ENCODE measurements at regions not wholly inside any gene's neighbourhood (a gene's known extent, or its start where the extent isn't known, plus 50 kb on each side); places are given as distances from the start of the nearest gene placed in this dataset.
A peak's percentile ranks its signal among the peaks of the same experiment; 100 is the strongest.

DNA sequence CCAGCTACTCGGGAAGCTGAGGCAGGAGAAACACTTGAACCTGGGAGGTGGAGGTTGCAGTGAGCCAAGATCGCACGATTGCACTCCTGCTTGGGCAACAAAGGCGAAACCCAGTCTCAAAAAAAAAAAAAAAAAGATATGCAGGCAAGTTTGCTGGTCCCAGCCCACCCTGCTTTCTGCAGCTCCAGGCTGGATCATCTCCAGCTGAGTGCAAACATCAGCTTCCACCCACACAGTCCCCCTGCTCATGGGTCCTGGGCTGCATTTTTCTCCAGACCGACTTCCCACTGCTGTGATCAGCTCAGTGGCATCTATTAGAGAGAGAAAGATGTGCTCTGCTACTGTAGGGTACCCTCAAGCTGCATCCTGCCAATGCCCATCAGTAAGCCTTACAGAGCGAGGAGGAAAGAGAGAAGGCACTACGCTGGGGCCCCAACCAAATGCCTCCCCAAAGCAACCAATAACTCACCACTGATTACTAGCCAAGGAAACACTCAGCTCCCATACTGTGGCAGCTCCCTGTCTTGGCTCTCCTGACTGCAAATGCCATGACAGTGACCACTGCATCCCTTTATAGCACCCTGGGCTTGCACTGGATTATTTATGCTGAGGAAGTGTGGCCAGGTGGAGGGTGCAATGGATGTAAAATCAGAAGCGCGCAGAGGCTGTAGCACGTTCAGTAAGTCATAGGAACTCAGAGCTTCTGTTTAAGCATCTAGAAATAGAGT is 170.9 kb upstream of the ZNF507 start:
- Histone ChIP-seq H3K9me3 (replicated peaks; ENCODE audit: control insufficient read depth, low read depth, low read length) (no peaks in the 10 kb centered on the region), H3K4me3 (ENCODE audit: low read length) (no peak overlapping the region), H3K4me1 (ENCODE audit: control insufficient read depth, insufficient read depth, low read length) (no peaks in the 10 kb centered on the region), H3K27ac (ENCODE audit: low read length) (no peak overlapping the region), H3K27me3 (ENCODE audit: control insufficient read depth, insufficient read depth, low read length) (no peaks in the 10 kb centered on the region), H3K36me3 (ENCODE audit: control insufficient read depth, insufficient read depth, low read length) (no peaks in the 10 kb centered on the region)
- DNase-seq = peak; percentile 13
- 82% methylated on average over 7 of the region's 10 CpGs for WGBS (ENCODE audit: insufficient coverage)

- Histone ChIP-seq H3K36me3 (ENCODE audit: control insufficient read depth, insufficient read depth, low read length) (no peaks in the 10 kb centered on the region), H3K9me3 (replicated peaks; ENCODE audit: control insufficient read depth, low read depth, low read length) (no peaks in the 10 kb centered on the region), H3K4me1 (ENCODE audit: control insufficient read depth, insufficient read depth, low read length) (no peaks in the 10 kb centered on the region), H3K27me3 (ENCODE audit: control insufficient read depth, insufficient read depth, low read length) (no peaks in the 10 kb centered on the region), H3K27ac (ENCODE audit: low read length) (no peak overlapping the region), H3K4me3 (ENCODE audit: low read length) (no peak overlapping the region)
- no peak for DNase-seq
- whole genome bisulfite sequencing (ENCODE audit: insufficient coverage) = 64% methylated on average over 3 of the region's 5 CpGs
These were observed 168.8 kb upstream of the ZNF507 start for GRCh38 chr19:32176591-32176990.

DNA sequence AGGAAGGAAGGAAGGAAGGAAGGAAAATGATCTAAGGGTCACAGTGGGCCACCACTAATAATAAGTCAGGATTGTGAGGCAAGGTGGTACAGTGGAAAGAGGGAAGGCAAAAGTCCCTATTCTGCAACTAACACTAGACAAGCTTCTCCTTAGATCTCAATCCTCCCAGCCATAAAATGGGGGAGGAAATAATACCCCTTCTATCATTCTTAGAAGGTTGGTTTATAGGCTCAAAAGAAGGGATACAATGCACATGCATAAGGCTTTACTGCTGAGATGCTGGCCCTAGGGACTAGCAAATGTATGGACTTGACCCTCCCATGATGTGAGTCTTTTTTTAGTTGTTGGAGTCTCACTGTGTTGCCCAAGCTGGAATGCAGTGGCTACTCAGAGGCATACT is 167.7 kb upstream of the ZNF507 start:
- no peaks in the 10 kb centered on the region for H3K36me3 ChIP-seq (ENCODE audit: control insufficient read depth, insufficient read depth, low read length)
- H3K27me3 ChIP-seq (ENCODE audit: control insufficient read depth, insufficient read depth, low read length) = no peaks in the 10 kb centered on the region
- no peaks in the 10 kb centered on the region for H3K4me1 ChIP-seq (ENCODE audit: control insufficient read depth, insufficient read depth, low read length)
- H3K4me3 ChIP-seq (ENCODE audit: low read length) = no peak overlapping the region
- no peak overlapping the region for H3K27ac ChIP-seq (ENCODE audit: low read length)
- H3K9me3 ChIP-seq (replicated peaks; ENCODE audit: control insufficient read depth, low read depth, low read length) = no peaks in the 10 kb centered on the region
- DNase-seq = no peak

DNA sequence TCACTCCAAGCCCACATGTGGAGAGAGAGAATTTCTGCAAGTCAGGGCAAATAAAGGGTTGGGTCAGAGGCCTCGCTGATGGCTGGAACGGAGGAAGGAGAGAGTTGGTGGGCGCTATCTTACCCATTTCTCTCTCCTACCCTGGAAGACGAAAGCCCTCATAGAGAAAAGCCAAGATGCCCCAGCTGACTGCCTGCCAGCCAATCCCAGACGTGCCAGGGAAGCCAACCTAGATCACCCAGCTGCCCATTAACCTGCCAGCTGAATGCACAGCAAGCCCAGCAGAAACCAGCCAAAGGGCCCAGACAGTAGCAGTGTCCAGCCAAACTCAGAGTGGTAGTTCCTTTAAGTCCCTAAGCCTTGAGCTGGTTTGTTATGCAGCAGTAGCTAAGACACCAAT is 167.0 kb upstream of the ZNF507 start:
- H3K4me1 ChIP-seq (ENCODE audit: control insufficient read depth, insufficient read depth, low read length) = no peaks in the 10 kb centered on the region
- H3K9me3 ChIP-seq (replicated peaks; ENCODE audit: control insufficient read depth, low read depth, low read length) = no peaks in the 10 kb centered on the region
- no peaks in the 10 kb centered on the region for H3K27me3 ChIP-seq (ENCODE audit: control insufficient read depth, insufficient read depth, low read length)
- no peaks in the 10 kb centered on the region for H3K36me3 ChIP-seq (ENCODE audit: control insufficient read depth, insufficient read depth, low read length)
- H3K27ac ChIP-seq (ENCODE audit: low read length) = no peak overlapping the region
- H3K4me3 ChIP-seq (ENCODE audit: low read length) = no peak overlapping the region
- DNase-seq = no peak
- WGBS (ENCODE audit: insufficient coverage) = 77% methylated on average over 2 of the region's 5 CpGs

GRCh38 chr19:32178956-32179355 is 166.5 kb upstream of the ZNF507 start:
- DNase-seq = no peak
- 78% methylated on average over 7 of the region's 7 CpGs for WGBS (ENCODE audit: insufficient coverage)
- no peak overlapping the region for H3K27ac ChIP-seq (ENCODE audit: low read length)
- H3K36me3 ChIP-seq (ENCODE audit: control insufficient read depth, insufficient read depth, low read length) = no peaks in the 10 kb centered on the region
- H3K4me1 ChIP-seq (ENCODE audit: control insufficient read depth, insufficient read depth, low read length) = no peaks in the 10 kb centered on the region
- H3K27me3 ChIP-seq (ENCODE audit: control insufficient read depth, insufficient read depth, low read length) = no peaks in the 10 kb centered on the region
- no peaks in the 10 kb centered on the region for H3K9me3 ChIP-seq (replicated peaks; ENCODE audit: control insufficient read depth, low read depth, low read length)
- H3K4me3 ChIP-seq (ENCODE audit: low read length) = no peak overlapping the region

DNA sequence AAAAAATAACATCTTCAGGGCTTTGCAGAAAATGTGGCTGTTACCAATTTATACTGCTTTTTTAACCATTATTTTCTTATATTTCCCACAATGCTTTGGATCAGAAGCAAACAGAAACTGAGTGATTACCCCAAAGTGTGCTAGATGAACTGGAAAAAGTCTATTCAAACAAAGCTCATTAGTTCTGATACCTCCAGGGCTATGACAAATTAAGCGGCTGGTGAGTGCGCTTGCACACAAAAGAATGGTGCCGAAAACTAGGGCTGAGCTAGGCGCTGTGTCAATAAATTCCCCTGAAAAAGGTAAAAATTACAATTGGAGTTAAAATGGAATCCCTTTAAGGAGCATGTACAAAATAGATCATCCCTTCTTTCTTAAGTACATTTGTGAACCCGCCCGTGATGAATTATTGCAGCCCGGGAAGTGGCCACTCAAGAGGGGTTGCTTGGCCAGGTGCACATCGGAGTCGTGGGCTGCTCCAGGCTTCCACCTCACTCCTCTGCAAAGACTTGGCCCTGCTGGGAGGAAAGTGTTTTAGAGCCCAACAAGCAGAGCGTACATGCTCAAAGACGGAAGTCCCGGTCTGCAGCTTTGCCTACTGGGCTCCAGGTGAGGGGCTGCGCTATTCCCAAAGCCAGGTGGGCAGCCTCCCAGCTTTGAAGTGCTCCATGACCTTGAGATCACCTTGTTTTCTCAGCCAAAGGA is 164.0 kb upstream of the ZNF507 start:
- Histone ChIP-seq H3K27ac (ENCODE audit: low read length) (no peak overlapping the region), H3K9me3 (replicated peaks; ENCODE audit: control insufficient read depth, low read depth, low read length) (no peaks in the 10 kb centered on the region), H3K4me1 (ENCODE audit: control insufficient read depth, insufficient read depth, low read length) (no peaks in the 10 kb centered on the region), H3K4me3 (ENCODE audit: low read length) (no peak overlapping the region), H3K36me3 (ENCODE audit: control insufficient read depth, insufficient read depth, low read length) (no peaks in the 10 kb centered on the region), H3K27me3 (ENCODE audit: control insufficient read depth, insufficient read depth, low read length) (no peaks in the 10 kb centered on the region)
- 77% methylated on average over 5 of the region's 13 CpGs for WGBS (ENCODE audit: insufficient coverage)
- no peak for DNase-seq

GRCh38 chr19:32186542-32187330 is 158.7 kb upstream of the ZNF507 start:
- WGBS (ENCODE audit: insufficient coverage) = 66% methylated on average over 5 of the region's 6 CpGs
- no peak overlapping the region for H3K27ac ChIP-seq (ENCODE audit: low read length)
- DNase-seq = no peak
- no peaks in the 10 kb centered on the region for H3K36me3 ChIP-seq (ENCODE audit: control insufficient read depth, insufficient read depth, low read length)
- no peaks in the 10 kb centered on the region for H3K9me3 ChIP-seq (replicated peaks; ENCODE audit: control insufficient read depth, low read depth, low read length)
- H3K4me1 ChIP-seq (ENCODE audit: control insufficient read depth, insufficient read depth, low read length) = no peaks in the 10 kb centered on the region
- H3K4me3 ChIP-seq (ENCODE audit: low read length) = no peak overlapping the region
- H3K27me3 ChIP-seq (ENCODE audit: control insufficient read depth, insufficient read depth, low read length) = peaks cover 2% of the 10 kb centered on the region

DNA sequence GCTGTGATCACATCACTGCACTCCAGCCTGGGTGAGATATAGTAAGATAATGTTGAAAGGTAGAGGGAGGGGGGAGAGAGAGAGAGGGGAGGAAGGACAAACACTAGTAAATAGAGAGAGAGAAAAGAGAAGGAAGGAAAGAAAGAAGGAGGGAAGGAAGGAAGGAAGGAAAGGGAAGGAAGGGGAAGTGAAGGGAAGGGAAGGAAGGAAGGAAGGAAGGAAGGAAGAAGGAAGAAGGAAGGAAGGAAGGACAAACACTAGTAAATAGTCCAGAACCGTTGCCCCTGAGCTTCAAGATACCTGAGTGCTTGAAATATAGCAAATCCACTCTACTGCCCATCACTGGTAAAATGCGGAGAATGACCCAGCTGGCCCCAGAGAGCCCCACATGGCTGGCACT is 156.5 kb upstream of the ZNF507 start:
- no peak for DNase-seq
- Histone ChIP-seq H3K4me3 (ENCODE audit: low read length) (no peak overlapping the region), H3K27ac (ENCODE audit: low read length) (no peak overlapping the region), H3K4me1 (ENCODE audit: control insufficient read depth, insufficient read depth, low read length) (no peaks in the 10 kb centered on the region), H3K27me3 (ENCODE audit: control insufficient read depth, insufficient read depth, low read length) (peaks cover 2% of the 10 kb centered on the region), H3K36me3 (ENCODE audit: control insufficient read depth, insufficient read depth, low read length) (no peaks in the 10 kb centered on the region), H3K9me3 (replicated peaks; ENCODE audit: control insufficient read depth, low read depth, low read length) (no peaks in the 10 kb centered on the region)
- no CpG with 5 or more reads among the region's 2 CpGs for WGBS (ENCODE audit: insufficient coverage)

DNA sequence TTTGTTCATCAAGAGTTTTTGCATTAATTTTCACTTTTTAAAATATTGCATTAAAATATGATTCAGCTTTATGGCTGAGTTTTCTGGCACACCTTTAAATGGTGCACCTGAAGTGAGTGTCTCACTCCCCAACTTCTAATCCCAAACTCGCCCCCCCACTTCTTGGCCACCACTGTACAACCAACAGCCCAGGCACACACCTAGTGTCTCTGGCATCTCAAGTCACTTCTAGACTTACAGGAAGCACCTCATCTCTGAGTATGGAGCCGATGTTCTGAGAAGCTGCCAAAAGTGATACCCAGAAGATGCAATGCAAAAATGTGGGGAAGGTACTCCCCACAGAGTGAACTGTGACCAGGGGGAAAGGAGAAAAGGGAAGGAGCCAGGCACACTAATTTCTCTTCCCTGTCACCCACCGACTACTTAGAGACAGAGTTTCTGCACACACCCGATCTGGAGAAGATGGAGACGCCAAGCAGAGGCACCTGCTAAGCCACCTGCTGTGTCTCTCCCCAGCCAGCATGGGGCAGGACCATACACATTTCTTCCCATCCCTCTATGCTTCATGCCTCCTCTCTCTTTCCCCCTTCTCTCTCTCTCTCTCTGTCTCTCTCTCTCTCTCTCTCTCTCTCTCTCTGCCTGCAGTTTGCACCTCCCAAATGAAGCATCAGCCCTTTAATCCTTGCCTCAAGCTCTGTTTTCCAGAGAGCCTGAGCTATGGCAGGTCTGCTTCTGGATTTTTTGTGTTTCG is 155.3 kb upstream of the ZNF507 start:
- WGBS (ENCODE audit: insufficient coverage) = 41% methylated on average over 3 of the region's 6 CpGs
- Histone ChIP-seq H3K27ac (ENCODE audit: low read length) (no peak overlapping the region), H3K27me3 (ENCODE audit: control insufficient read depth, insufficient read depth, low read length) (peaks cover 2% of the 10 kb centered on the region)

DNA sequence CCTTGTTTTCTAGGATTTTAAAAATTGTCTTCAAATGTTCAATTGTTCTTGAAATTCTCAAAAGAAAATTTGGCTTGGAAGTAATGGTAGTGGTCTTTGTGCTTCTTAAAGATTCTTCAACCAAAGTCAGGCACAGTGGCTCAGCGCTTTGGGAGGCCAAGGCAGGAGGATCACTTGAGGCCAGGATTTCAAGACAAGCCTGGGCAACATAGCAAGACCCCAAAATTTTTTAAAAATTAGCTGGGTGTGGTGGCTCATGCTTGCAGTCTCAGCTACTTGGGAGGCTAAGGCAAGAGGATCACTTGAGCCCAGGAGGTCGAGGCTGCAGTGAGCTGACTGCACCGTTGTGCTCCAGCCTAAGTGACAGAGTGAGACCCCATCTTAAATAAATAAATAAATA is 153.5 kb upstream of the ZNF507 start:
- H3K4me3 ChIP-seq (ENCODE audit: low read length) = no peak overlapping the region
- no peaks in the 10 kb centered on the region for H3K36me3 ChIP-seq (ENCODE audit: control insufficient read depth, insufficient read depth, low read length)
- peaks cover 5% of the 10 kb centered on the region for H3K27me3 ChIP-seq (ENCODE audit: control insufficient read depth, insufficient read depth, low read length)
- H3K4me1 ChIP-seq (ENCODE audit: control insufficient read depth, insufficient read depth, low read length) = no peaks in the 10 kb centered on the region
- no peak for DNase-seq
- no peak overlapping the region for H3K27ac ChIP-seq (ENCODE audit: low read length)
- WGBS (ENCODE audit: insufficient coverage) = 100% methylated on average over 1 of the region's 3 CpGs
- H3K9me3 ChIP-seq (replicated peaks; ENCODE audit: control insufficient read depth, low read depth, low read length) = no peaks in the 10 kb centered on the region

More for the DNA sequence above, 155.3 kb upstream of the ZNF507 start:
- Histone ChIP-seq H3K9me3 (replicated peaks; ENCODE audit: control insufficient read depth, low read depth, low read length) (no peaks in the 10 kb centered on the region), H3K36me3 (ENCODE audit: control insufficient read depth, insufficient read depth, low read length) (no peaks in the 10 kb centered on the region), H3K4me1 (ENCODE audit: control insufficient read depth, insufficient read depth, low read length) (no peaks in the 10 kb centered on the region), H3K4me3 (ENCODE audit: low read length) (no peak overlapping the region)
- no peak for DNase-seq

All from muscle of leg (tissue), 3 donors.